Fibroblast of upper back skin (primary cell): ENCODE measurements at regions not wholly inside any gene's neighbourhood (a gene's known extent, or its start where the extent isn't known, plus 50 kb on each side); places are given as distances from the start of the nearest gene placed in this dataset.
A peak's percentile ranks its signal among the peaks of the same experiment; 100 is the strongest.
"Not testable (repeated sequence)": the region's sequence is repeated elsewhere in the genome, so short reads cannot be mapped to it uniquely, and the experiment has no call there.

Source experiments
- DNase-seq: peaks from one replicate; pipeline ENCODE4 v3.0.0-alpha.2; 2013

GRCh38 chr9:124126648-124127646 lies 115.4 kb downstream of the LHX2 start:
- peak; percentile 58 for DNase-seq

GRCh38 chr9:124128568-124129166 lies 117.1 kb downstream of the LHX2 start:
- no peak for DNase-seq

DNA sequence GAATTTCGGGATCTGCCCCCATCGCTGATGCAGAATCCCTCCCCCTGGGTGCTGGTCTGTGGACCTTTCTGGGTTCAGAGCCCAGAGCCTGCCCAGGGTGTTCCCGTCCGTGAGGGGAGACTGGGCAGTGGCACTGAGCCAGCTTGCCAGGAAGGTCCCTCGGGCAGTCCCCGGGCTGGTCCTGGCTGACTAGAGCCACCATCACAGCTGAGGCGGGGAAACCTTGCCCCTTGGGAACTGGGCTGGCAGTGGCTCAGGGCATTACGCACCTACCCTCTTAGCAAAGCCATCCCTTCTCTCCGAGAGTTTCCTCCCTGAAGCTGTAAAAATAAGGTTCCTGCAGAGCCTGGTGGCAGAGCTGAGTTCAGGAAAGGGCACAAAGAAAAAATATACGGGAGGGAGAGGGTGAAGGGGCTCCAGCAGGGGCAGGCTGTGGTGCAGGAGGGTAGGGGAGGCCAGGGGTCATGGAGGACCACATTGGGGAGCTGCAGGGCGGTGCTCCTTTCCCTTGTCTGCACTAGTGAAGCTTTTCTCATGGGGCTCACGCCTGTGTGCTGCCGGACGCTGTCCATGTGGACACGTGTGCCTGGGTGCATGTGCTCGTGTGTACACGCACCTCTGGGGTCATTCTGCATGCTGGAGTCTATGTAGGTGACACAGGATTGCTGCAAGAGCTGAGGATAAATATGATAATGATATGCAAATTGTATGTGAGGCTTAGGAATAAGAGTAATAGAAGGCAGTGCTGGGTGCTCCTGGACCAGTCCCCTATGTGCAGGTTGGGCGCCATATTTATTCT lies 118.9 kb downstream of the LHX2 start:
- no peak for DNase-seq

DNA sequence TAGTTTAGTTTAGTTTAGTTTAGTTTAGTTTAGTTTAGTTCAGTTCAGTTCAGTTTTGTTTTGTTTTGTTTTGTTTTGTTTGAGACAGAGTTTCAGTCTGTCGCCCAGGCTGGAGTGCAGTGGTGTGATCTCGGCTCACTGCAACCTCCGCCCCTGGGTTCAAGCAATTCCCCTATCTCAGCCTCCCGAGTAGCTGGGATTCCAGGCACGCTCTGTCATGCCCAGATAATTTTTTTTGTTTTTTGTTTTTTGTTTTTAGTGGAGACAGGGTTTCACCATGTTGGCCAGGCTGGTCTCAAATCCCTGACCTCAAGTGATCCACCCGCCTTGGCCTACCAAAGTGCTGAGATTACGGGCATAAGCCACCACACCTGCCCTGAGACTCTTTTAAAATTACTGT lies 120.0 kb downstream of the LHX2 start:
- not testable (repeated sequence) for DNase-seq

DNA sequence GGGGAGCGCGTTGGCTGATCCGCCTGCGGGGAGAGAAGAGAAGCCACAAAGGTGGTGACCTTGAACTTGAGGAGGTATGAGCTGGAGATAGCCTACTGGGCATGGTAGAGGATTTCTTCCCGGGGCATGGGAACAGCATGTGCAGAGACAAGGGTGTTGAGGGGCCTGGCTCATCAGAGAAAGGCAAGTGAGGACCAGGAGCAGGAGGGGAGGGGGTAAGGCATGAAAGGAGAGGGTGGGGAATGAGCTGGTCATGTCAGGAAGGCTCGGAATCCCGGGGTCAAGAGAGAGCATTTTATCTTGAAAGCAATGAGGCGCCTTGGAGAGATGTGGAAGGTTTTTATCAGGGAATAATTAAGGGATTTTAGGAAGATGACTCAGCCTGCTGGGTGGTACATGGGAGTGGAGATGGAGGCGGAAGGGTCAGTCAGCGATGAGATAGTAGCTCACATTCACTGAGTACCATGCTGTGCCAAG lies 121.1 kb downstream of the LHX2 start:
- DNase-seq = no peak

GRCh38 chr9:124133727-124134126 lies 122.2 kb downstream of the LHX2 start:
- peak; percentile 39 for DNase-seq

- no peak for DNase-seq
Measured at GRCh38 chr9:124134526-124134925, 123.0 kb downstream of the LHX2 start.

- DNase-seq = no peak
Measured at GRCh38 chr9:124135813-124136365, 121.9 kb upstream of the NEK6 start.

DNA sequence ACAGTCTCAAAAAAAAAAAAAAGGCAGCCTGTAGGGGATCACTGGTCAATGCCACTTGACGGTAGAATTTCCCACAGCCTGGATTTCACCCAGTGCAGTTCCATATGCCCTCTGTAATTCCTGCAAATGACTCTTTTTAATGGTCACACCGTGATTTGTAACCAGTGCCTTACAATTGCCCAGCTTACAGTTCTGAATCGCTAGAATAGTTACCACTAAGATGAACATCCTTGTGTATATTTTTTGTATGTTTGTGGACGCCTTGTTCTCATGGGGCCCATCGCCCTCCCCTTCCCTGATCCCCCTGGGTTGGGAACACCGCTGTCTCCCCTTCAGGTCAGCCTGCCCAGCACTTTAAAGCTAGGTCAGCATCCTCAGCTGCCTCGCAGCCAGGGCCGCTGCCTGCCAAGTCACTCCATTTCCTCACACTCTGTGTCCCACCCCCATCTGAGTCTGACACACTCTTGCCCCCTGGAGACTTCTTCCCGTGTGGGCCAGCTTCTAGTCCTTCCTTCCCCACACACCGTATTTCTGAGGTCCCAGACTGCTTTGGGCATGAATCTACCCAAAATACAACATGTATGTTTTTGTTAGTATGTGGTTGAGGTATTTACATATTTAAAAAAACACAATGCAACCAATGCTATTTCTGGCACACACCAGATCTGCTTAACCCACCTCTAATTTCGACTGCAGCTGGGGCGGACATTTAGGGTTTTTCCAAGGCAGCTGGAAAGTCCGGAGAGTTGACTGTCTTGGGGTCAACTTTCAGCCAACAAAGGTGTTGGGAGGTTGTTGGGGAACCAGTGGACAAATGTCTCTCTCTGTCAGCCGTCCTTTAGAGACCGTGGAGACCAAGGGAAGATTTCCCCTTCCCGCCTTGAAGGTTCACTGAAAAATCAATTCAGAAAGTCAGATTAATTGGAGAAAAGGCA lies 120.5 kb upstream of the NEK6 start:
- DNase-seq = peak; percentile 25

GRCh38 chr9:124137944-124138335 lies 119.8 kb upstream of the NEK6 start:
- DNase-seq = no peak

DNA sequence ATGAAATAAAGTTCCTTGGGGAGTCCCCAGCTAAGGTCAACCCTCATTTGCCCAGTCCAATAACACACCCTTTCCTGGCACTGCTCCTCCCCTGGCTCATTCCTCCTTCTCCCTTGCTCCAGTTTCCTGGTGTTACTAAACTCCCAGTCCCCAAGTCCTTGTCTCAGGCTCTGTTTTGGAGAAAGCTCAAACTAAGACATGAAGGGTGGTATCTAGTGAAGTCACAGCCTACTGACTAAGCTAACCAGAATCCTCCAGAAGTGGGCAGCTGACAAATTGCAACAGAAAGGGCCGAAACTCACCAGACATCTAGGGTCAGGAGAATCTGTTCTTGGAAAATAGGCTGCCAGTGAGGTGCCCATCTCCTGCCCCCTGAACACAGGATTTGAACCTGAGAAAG lies 118.7 kb upstream of the NEK6 start:
- DNase-seq = peak; percentile 27

DNA sequence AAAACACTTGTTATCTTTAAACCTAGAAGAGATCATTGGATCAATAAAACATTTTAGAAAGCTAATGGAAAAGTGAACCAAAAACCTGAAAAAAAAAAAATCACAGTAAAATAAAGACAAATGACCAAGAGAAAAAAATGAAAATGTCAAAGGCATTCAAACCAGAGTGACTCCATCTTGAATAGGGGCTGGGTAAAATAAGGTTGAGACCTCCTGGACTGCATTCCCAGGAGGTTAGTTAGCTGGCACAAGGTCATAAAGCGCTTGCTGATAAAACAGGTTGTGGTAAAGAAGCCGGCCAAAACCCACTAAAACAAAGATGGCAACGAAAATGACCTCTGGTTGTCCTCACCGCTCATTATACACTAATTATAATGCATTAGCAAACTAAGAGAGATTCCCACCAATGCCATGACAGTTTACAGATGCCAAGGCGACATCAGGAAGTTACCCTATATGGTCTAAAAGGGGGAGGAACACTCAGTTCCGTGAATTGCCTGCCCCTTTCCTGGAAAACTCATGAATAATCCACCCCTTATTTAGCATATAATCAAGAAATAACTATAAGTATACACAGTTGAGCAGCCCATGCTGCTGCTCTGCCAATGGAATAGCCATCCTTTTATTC lies 116.7 kb upstream of the NEK6 start:
- DNase-seq = no peak

GRCh38 chr9:124144561-124145123 lies 113.1 kb upstream of the NEK6 start:
- DNase-seq = peak; percentile 83

GRCh38 chr9:124146031-124146561 lies 111.7 kb upstream of the NEK6 start:
- no peak for DNase-seq

DNA sequence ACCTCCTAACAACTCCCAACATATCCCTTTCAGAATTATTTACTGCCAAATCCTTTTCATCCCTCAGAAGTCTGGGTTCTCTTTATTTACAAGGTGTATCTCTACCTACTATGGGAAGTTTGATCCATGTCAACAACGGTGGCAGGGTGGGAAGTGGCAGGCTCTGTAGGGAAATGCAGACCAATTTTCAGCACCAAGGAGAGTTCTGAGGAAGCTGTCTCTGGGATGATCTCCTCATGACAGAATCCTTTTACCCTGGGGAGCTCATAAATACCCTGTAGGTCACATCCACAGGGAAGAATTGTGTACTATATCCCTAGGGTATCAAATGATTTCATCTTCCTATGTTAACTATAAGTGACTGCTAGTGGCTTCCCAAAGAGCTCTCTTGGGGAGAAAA lies 107.8 kb upstream of the NEK6 start:
- no peak for DNase-seq

DNA sequence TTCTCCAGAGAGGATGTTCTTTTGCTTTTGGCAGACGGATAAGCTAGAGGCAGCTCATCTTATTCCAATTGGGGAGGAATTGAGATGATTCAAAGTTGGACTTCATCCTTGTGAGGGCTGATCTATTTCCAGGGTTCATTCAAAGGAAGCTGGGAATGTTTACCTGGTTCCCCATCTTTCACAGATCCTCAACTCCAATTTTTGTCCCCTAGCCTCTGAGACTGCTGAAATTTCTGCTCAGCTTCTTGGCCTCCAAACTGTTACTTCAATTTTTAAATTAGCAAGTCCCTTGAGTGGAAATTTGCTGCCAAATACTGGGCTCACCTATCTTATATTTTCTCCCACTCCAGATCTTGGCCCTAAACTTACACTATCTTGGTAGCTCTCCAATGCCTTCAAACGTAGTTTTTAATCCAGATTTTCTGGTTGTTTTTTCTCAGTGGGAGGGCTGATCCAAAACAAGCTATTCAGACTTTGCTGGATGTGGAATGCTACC lies 93.9 kb upstream of the NEK6 start:
- no peak for DNase-seq

DNA sequence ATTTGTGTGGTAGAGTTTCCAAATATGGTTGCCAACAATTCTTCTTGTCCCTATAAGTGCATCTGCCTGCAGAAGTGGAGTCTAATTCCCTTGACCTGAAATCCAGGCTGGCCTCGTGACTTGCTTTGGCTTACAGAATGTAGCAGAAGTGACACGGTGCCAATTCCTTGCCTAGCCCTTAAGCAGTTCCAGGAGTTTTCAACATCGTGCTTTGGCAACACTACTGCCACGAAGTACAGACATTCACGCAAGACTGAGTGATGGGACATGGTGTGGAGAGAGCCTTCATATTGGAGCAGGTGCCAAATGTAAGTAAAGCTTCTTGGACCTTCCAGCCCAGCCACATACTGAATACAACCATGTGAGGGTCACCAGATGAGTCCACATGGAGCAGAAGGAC lies 92.9 kb upstream of the NEK6 start:
- no peak for DNase-seq

DNA sequence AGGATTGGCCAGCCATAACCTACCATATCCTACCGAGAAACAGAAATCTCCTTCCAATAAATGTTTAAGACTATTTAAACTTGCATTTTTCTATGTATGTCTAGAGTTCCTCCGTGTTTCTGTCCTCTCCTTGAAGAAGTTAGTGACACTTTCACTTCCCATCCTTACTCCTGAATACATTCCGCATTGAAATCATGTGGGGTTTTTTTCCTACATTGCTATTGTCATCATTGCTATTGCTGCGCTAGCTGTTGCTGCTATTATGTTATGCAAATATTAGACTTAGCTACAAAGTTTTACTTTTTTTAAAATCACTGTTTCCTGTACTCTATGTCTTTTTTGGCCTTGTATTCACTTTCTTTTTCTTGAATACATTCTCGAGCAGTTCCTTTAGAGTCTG lies 83.3 kb upstream of the NEK6 start:
- DNase-seq = no peak

- DNase-seq = not testable (repeated sequence)
Measured at GRCh38 chr9:124177522-124177921, 80.2 kb upstream of the NEK6 start.
